HCT116 (cell line): ENCODE measurements at regions not wholly inside any gene's neighbourhood (a gene's known extent, or its start where the extent isn't known, plus 50 kb on each side); places are given as distances from the start of the nearest gene placed in this dataset.

ENCODE experiments used
- ATAC-seq: fragments of 200-7000 bp; cut with Tn5 transposase; 2 replicates; pipeline ENCODE4 v1.9.1; 2020; ENCODE audit warnings: mild to moderate bottlenecking, moderate library complexity
- BruUV-seq: library from RNA; stranded (reverse); fragments of 400-500 nt; replicated peaks from 2 replicates; lab custom pipeline; 2021; lab: Mats Ljungman, UMichigan
- CTCF ChIA-PET: fragments of 300-600 bp; sonication (Branson Sonifier 250); formaldehyde crosslinking; loops from one replicate; lab custom pipeline; 2021; ENCODE audit warnings: antibody characterized with exemption; lab: Charles Lee
- POLR2A ChIA-PET: fragments of 300-600, 350-600 bp; sonication (Branson Sonifier 250); formaldehyde crosslinking; loops from one replicate; lab custom pipeline; 2021; ENCODE audit warnings: antibody characterized with exemption; lab: Charles Lee
- RAD21 ChIA-PET, 2 experiments: fragments of 300-600 bp; sonication (Branson Sonifier 250); formaldehyde crosslinking; loops; one replicate each; lab custom pipeline; 2023; ENCODE audit warnings: low total read pairs in 2 of 2; ENCODE audit not compliant: uncharacterized antibody in 2 of 2, unreplicated experiment in 2 of 2, low non-redundant PET in 1 of 2; lab: Charles Lee
- DNase-seq: peaks from one replicate; pipeline ENCODE4 v3.0.0-alpha.2; 2010; ENCODE audit warnings: low read depth, low spot score
- H2AFZ ChIP-seq: fragments of 200-600 bp; shearing (Covaris generic), sonication (generic); 2 replicates; pipeline ENCODE4 v1.6.1; 2017; ENCODE audit warnings: low read depth, mixed run types, mixed read lengths, antibody characterized with exemption, low read length; ENCODE audit not compliant: poor library complexity, severe bottlenecking
- H3K27ac ChIP-seq: 2 replicates; pipeline ENCODE4 v1.5.1; 2012; ENCODE audit warnings: low read depth, low read length
- H3K27me3 ChIP-seq: fragments of 200-600 bp; sonication (generic); 2 replicates; pipeline ENCODE4 v1.6.1; 2016; ENCODE audit warnings: mixed run types, low read length, mixed read lengths; ENCODE audit not compliant: insufficient read depth
- H3K36me3 ChIP-seq, 2 experiments: fragments of 200-500 bp in 1 of 2; fragments of 200-600 bp in 1 of 2; sonication (Bioruptor generic) in 1 of 2; sonication (generic) in 1 of 2; 2 replicates each; pipeline versions ENCODE4 v1.5.1 to v1.6.1; 2014 to 2016; ENCODE audit warnings: low read length in 2 of 2, inconsistent platforms in 1 of 2, mixed read lengths in 1 of 2, mixed run types in 1 of 2; ENCODE audit not compliant: insufficient read depth in 2 of 2, control insufficient read depth in 1 of 2
- H3K4me1 ChIP-seq, 2 experiments: fragments of 200-600 bp in 1 of 2; sonication (generic) in 1 of 2; 2 replicates each; pipeline versions ENCODE4 v1.5.1 to v1.6.1; 2012 to 2017; ENCODE audit warnings: low read length in 2 of 2, inconsistent platforms in 1 of 2, mild to moderate bottlenecking in 1 of 2, mixed read lengths in 1 of 2, mixed run types in 1 of 2, moderate library complexity in 1 of 2; ENCODE audit not compliant: insufficient read depth in 2 of 2, control insufficient read depth in 1 of 2
- H3K4me2 ChIP-seq: fragments of 200-600 bp; sonication (generic); 2 replicates; pipeline ENCODE4 v1.6.1; 2017; ENCODE audit warnings: mixed run types, low read length, mixed read lengths
- H3K4me3 ChIP-seq, 2 experiments: fragments of 200-600 bp in 1 of 2; sonication (generic) in 1 of 2; replicated peaks in 1 of 2; 2 replicates each; pipeline ENCODE4 v1.5.1; 2011 to 2016; ENCODE audit warnings: low read length in 2 of 2, control low read depth in 1 of 2, low read depth in 1 of 2, mild to moderate bottlenecking in 1 of 2, mixed read lengths in 1 of 2, mixed run types in 1 of 2
- H3K79me2 ChIP-seq: fragments of 200-600 bp; sonication (generic); 2 replicates; pipeline ENCODE4 v1.6.1; 2017; ENCODE audit warnings: mild to moderate bottlenecking, mixed run types, low read length, moderate library complexity, mixed read lengths; ENCODE audit not compliant: insufficient read depth
- H3K9ac ChIP-seq: fragments of 200-600 bp; sonication (generic); 2 replicates; pipeline ENCODE4 v1.6.1; 2016; ENCODE audit warnings: low read length, mixed read lengths
- H3K9me2 ChIP-seq: fragments of 200-600 bp; sonication (generic), shearing (Covaris generic); 2 replicates; pipeline ENCODE4 v1.6.1; 2017; ENCODE audit warnings: mixed run types, mild to moderate bottlenecking, moderate library complexity; ENCODE audit not compliant: insufficient read depth
- H3K9me3 ChIP-seq, 2 experiments: fragments of 200-500 bp in 1 of 2; fragments of 200-600 bp in 1 of 2; sonication (Bioruptor generic) in 1 of 2; sonication (generic) in 1 of 2; 2 replicates each; pipeline ENCODE4 v1.6.1; 2014 to 2017; ENCODE audit warnings: low read length in 2 of 2, mixed read lengths in 2 of 2, inconsistent platforms in 1 of 2, low read depth in 1 of 2, mild to moderate bottlenecking in 1 of 2, mixed run types in 1 of 2, moderate library complexity in 1 of 2; ENCODE audit not compliant: control insufficient read depth in 1 of 2, insufficient read depth in 1 of 2
- H4K20me1 ChIP-seq: fragments of 200-600 bp; sonication (generic), shearing (Covaris generic); 2 replicates; pipeline ENCODE4 v1.6.1; 2017; ENCODE audit warnings: mixed run types, mild to moderate bottlenecking, moderate library complexity; ENCODE audit not compliant: insufficient read depth
- ATF3 ChIP-seq: IDR thresholded peaks from 2 replicates; pipeline ENCODE4 v1.6.1; 2012
- CBX3 ChIP-seq: IDR thresholded peaks from 2 replicates; pipeline ENCODE4 v1.6.1; 2012; ENCODE audit warnings: low read depth
- CEBPB ChIP-seq: IDR thresholded peaks from 2 replicates; pipeline ENCODE4 v1.6.1; 2012; ENCODE audit warnings: low read depth
- EGR1 ChIP-seq: IDR thresholded peaks from 2 replicates; pipeline ENCODE4 v1.6.1; 2012; ENCODE audit warnings: low read depth
- ELF1 ChIP-seq: IDR thresholded peaks from 2 replicates; pipeline ENCODE4 v1.6.1; 2012; ENCODE audit warnings: low read depth, borderline replicate concordance
- EZH2 ChIP-seq: fragments of 200-600 bp; sonication (generic); IDR thresholded peaks from 2 replicates; pipeline ENCODE4 v1.6.1; 2017; ENCODE audit warnings: antibody characterized with exemption, mixed run types
- EZH2phosphoT487 ChIP-seq: fragments of 200-600 bp; IDR thresholded peaks from 2 replicates; pipeline ENCODE4 v1.6.1; 2018; ENCODE audit warnings: antibody characterized with exemption, borderline replicate concordance
- JUND ChIP-seq: IDR thresholded peaks from 2 replicates; pipeline ENCODE4 v1.6.1; 2012
- MAX ChIP-seq: IDR thresholded peaks from 2 replicates; pipeline ENCODE4 v1.6.1; 2012
- POLR2A ChIP-seq: IDR thresholded peaks from 2 replicates; pipeline ENCODE4 v1.7.0; 2011; ENCODE audit warnings: borderline replicate concordance; ENCODE audit not compliant: insufficient read depth, insufficient read length; ENCODE audit errors: extremely low read depth
- POLR2AphosphoS5 ChIP-seq: IDR thresholded peaks from 2 replicates; pipeline ENCODE4 v1.6.1; 2011; ENCODE audit warnings: mild to moderate bottlenecking, low read depth, low read length, moderate library complexity
- RAD21 ChIP-seq: IDR thresholded peaks from 2 replicates; pipeline ENCODE4 v1.6.1; 2012; ENCODE audit warnings: low read depth, mild to moderate bottlenecking
- REST ChIP-seq: IDR thresholded peaks from 2 replicates; pipeline ENCODE4 v1.6.1; 2012; ENCODE audit warnings: low read depth
- SIN3A ChIP-seq: IDR thresholded peaks from 2 replicates; pipeline ENCODE4 v1.6.1; 2012; ENCODE audit warnings: low read depth
- SP1 ChIP-seq: IDR thresholded peaks from 2 replicates; pipeline ENCODE4 v1.6.1; 2012; ENCODE audit warnings: low read depth
- TCF7L2 ChIP-seq: IDR thresholded peaks from 2 replicates; pipeline ENCODE4 v1.7.0; 2011; ENCODE audit warnings: borderline replicate concordance, inconsistent platforms; ENCODE audit not compliant: insufficient read depth, insufficient read length; ENCODE audit errors: extremely low read depth
- ZFX ChIP-seq: fragments of 450-650 bp; IDR thresholded peaks from 2 replicates; pipeline ENCODE4 v1.6.1; 2017
- ZNF274 ChIP-seq: fragments of 200-500 bp; sonication (Bioruptor generic); IDR thresholded peaks from 2 replicates; pipeline ENCODE4 v1.6.1; 2014; ENCODE audit warnings: mild to moderate bottlenecking, low read depth, low read length, inconsistent platforms
- intact Hi-C: fragments of 100-400 bp; cut with micrococcal nuclease; formaldehyde crosslinking; loops from 2 replicates; pipeline ENCODE4 v1.10.0; 2022
- TF ChIP-seq, protein P1 (sequence below), 3 experiments: fragments of 200-600 bp in 1 of 3; sonication (generic) in 1 of 3; IDR thresholded peaks in 2 of 3; conservative IDR thresholded peaks in 1 of 3; 2 replicates each; pipeline ENCODE4 v1.5.1; 2012 to 2017; ENCODE audit warnings: low read depth in 2 of 3, low read length in 2 of 3, antibody characterized with exemption in 1 of 3, borderline replicate concordance in 1 of 3, control low read depth in 1 of 3, mild to moderate bottlenecking in 1 of 3, mixed read lengths in 1 of 3, mixed run types in 1 of 3, moderate library complexity in 1 of 3; ENCODE audit not compliant: insufficient read depth in 1 of 3
- TF ChIP-seq, protein P2 (sequence below): IDR thresholded peaks from 2 replicates; pipeline ENCODE4 v1.6.1; 2011; ENCODE audit warnings: mild to moderate bottlenecking, low read length, moderate library complexity; ENCODE audit not compliant: insufficient replicate concordance; ENCODE audit errors: extremely low read depth

- Histone ChIP-seq H3K4me1 (no peaks in the 10 kb centered on the region), H4K20me1 (no peaks in the 10 kb centered on the region), H3K9me3 (no peaks in the 10 kb centered on the region), H3K9ac (no peak overlapping the region), H3K27me3 (no peaks in the 10 kb centered on the region), H3K27ac (no peak overlapping the region), H3K4me2 (no peak overlapping the region), H3K79me2 (no peaks in the 10 kb centered on the region), H3K4me3 (no peak overlapping the region), H2AFZ (no peak overlapping the region), H3K9me2 (no peaks in the 10 kb centered on the region)
- intact Hi-C loops = no loop called here
- ChIA-PET POLR2A (no interaction called here), CTCF (no interaction called here)
- no peak for ATAC-seq
- no peak for TF ChIP-seq TCF7L2
- TF ChIP-seq, protein P1, sequence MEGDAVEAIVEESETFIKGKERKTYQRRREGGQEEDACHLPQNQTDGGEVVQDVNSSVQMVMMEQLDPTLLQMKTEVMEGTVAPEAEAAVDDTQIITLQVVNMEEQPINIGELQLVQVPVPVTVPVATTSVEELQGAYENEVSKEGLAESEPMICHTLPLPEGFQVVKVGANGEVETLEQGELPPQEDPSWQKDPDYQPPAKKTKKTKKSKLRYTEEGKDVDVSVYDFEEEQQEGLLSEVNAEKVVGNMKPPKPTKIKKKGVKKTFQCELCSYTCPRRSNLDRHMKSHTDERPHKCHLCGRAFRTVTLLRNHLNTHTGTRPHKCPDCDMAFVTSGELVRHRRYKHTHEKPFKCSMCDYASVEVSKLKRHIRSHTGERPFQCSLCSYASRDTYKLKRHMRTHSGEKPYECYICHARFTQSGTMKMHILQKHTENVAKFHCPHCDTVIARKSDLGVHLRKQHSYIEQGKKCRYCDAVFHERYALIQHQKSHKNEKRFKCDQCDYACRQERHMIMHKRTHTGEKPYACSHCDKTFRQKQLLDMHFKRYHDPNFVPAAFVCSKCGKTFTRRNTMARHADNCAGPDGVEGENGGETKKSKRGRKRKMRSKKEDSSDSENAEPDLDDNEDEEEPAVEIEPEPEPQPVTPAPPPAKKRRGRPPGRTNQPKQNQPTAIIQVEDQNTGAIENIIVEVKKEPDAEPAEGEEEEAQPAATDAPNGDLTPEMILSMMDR (IDR thresholded peaks at IDR 0.05 in 2 of 3, conservative IDR thresholded peaks at IDR 0.05 in 1 of 3; ENCODE audit: borderline replicate concordance in 1 of 3, insufficient read depth in 1 of 3, low read depth in 2 of 3, low read length in 2 of 3) = no peak
- no peak for TF ChIP-seq ATF3
- TF ChIP-seq SP1 = no peak
- no peak for TF ChIP-seq CBX3
- TF ChIP-seq CEBPB = no peak
- TF ChIP-seq MAX = no peak
- TF ChIP-seq ZNF274 = no peak
- no peak for TF ChIP-seq POLR2A
- no peak for TF ChIP-seq ZFX
- no peak for TF ChIP-seq EZH2phosphoT487
- no peak for TF ChIP-seq JUND
- no peak for TF ChIP-seq EZH2
- no peak for TF ChIP-seq SIN3A
- TF ChIP-seq POLR2AphosphoS5 = no peak
- no peak for TF ChIP-seq ELF1
- TF ChIP-seq, protein P2, sequence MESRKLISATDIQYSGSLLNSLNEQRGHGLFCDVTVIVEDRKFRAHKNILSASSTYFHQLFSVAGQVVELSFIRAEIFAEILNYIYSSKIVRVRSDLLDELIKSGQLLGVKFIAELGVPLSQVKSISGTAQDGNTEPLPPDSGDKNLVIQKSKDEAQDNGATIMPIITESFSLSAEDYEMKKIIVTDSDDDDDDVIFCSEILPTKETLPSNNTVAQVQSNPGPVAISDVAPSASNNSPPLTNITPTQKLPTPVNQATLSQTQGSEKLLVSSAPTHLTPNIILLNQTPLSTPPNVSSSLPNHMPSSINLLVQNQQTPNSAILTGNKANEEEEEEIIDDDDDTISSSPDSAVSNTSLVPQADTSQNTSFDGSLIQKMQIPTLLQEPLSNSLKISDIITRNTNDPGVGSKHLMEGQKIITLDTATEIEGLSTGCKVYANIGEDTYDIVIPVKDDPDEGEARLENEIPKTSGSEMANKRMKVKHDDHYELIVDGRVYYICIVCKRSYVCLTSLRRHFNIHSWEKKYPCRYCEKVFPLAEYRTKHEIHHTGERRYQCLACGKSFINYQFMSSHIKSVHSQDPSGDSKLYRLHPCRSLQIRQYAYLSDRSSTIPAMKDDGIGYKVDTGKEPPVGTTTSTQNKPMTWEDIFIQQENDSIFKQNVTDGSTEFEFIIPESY = no peak
- no peak for TF ChIP-seq REST
- TF ChIP-seq EGR1 = no peak
- TF ChIP-seq RAD21 = no peak
- TF ChIP-seq, all 23 proteins: peak for 0
- no TSS peak for BruUV-seq
- DNase-seq = no peak
- no peaks in the 10 kb centered on the region for H3K36me3 ChIP-seq
- RAD21 ChIA-PET = no interaction called here
These were observed 207.5 kb downstream of the MANEA start for GRCh38 chr6:95784869-95785268.
